ENCODE measurements at regions not wholly inside any gene's neighbourhood (a gene's known extent, or its start where the extent isn't known, plus 50 kb on each side); places are given as distances from the start of the nearest gene placed in this dataset.
"Not testable (repeated sequence)": the region's sequence is repeated elsewhere in the genome, so short reads cannot be mapped to it uniquely, and the experiment has no call there.

GRCh38 chr14:105911006-105911847, 384.8 kb downstream of the TMEM121 start:
- DNase-seq: no peak

GRCh38 chr14:105911848-105912292, 385.5 kb downstream of the TMEM121 start:
- DNase-seq: not testable (repeated sequence)

- DNase-seq: no peak
These were observed 386.3 kb downstream of the TMEM121 start for GRCh38 chr14:105912641-105913180.

- no peak for DNase-seq
These were observed 386.8 kb downstream of the TMEM121 start for GRCh38 chr14:105913221-105913620.

- no peak for DNase-seq
These were observed 387.5 kb downstream of the TMEM121 start for GRCh38 chr14:105913861-105914260.

GRCh38 chr14:105914281-105914680, 387.9 kb downstream of the TMEM121 start:
- DNase-seq: not testable (repeated sequence)

- no peak for DNase-seq
These were observed 388.5 kb downstream of the TMEM121 start for GRCh38 chr14:105914738-105915385.

- DNase-seq: not testable (repeated sequence)
These were observed 389.2 kb downstream of the TMEM121 start for GRCh38 chr14:105915546-105915945.

- DNase-seq: not testable (repeated sequence)
These were observed 391.0 kb downstream of the TMEM121 start for GRCh38 chr14:105917136-105917932.

GRCh38 chr14:105917933-105918436, 391.6 kb downstream of the TMEM121 start:
- no peak for DNase-seq

GRCh38 chr14:105918496-105919262, 392.3 kb downstream of the TMEM121 start:
- DNase-seq: no peak

GRCh38 chr14:105919458-105920150, 393.2 kb downstream of the TMEM121 start:
- DNase-seq: no peak

GRCh38 chr14:105920151-105920700, 393.8 kb downstream of the TMEM121 start:
- DNase-seq: not testable (repeated sequence)

- not testable (repeated sequence) for DNase-seq
These were observed 394.7 kb downstream of the TMEM121 start for GRCh38 chr14:105920803-105921755.

- not testable (repeated sequence) for DNase-seq
These were observed 395.4 kb downstream of the TMEM121 start for GRCh38 chr14:105921781-105922180.

- not testable (repeated sequence) for DNase-seq
These were observed 397.3 kb downstream of the TMEM121 start for GRCh38 chr14:105923520-105924191.

GRCh38 chr14:105924951-105925591, 398.7 kb downstream of the TMEM121 start:
- DNase-seq: no peak

- DNase-seq: no peak
These were observed 399.4 kb downstream of the TMEM121 start for GRCh38 chr14:105925615-105926372.
